Smooth muscle cell (in vitro differentiated cells): ENCODE measurements at regions not wholly inside any gene's neighbourhood (a gene's known extent, or its start where the extent isn't known, plus 50 kb on each side); places are given as distances from the start of the nearest gene placed in this dataset.
A peak's percentile ranks its signal among the peaks of the same experiment; 100 is the strongest.

Experiments
- DNase-seq: peaks from one replicate; lab custom pipeline; 2025; ENCODE audit not compliant: unreplicated experiment; lab: John Stamatoyannopoulos, UW
- H2AFZ ChIP-seq: fragments of 200-600 bp; sonication (generic); 2 replicates; pipeline ENCODE4 v1.6.0; 2016; ENCODE audit warnings: antibody characterized with exemption, low read depth, mild to moderate bottlenecking
- H3F3A ChIP-seq: fragments of 200-600 bp; sonication (generic); 2 replicates; pipeline ENCODE4 v1.6.0; 2017; ENCODE audit warnings: antibody characterized with exemption, low read depth
- H3K27ac ChIP-seq: fragments of 200-600 bp; sonication (generic); 2 replicates; pipeline ENCODE4 v1.5.1; 2016; ENCODE audit warnings: low read depth, mild to moderate bottlenecking
- H3K27me3 ChIP-seq: fragments of 200-600 bp; sonication (generic); 2 replicates; pipeline ENCODE4 v1.6.1; 2016; ENCODE audit warnings: low read depth, mild to moderate bottlenecking
- H3K36me3 ChIP-seq: fragments of 200-600 bp; sonication (generic); 2 replicates; pipeline ENCODE4 v1.5.1; 2016; ENCODE audit warnings: low read depth
- H3K4me1 ChIP-seq: fragments of 200-600 bp; sonication (generic); 2 replicates; pipeline ENCODE4 v1.5.1; 2016; ENCODE audit warnings: low read depth
- H3K4me2 ChIP-seq: fragments of 200-600 bp; sonication (generic); 2 replicates; pipeline ENCODE4 v1.6.0; 2016; ENCODE audit warnings: mild to moderate bottlenecking
- H3K4me3 ChIP-seq: fragments of 200-600 bp; sonication (generic); 2 replicates; pipeline ENCODE4 v1.5.1; 2016; ENCODE audit warnings: mild to moderate bottlenecking
- H3K79me2 ChIP-seq: fragments of 200-600 bp; sonication (generic); 2 replicates; pipeline ENCODE4 v1.6.0; 2016; ENCODE audit warnings: low read depth, mild to moderate bottlenecking
- H3K9ac ChIP-seq: fragments of 200-600 bp; sonication (generic); 2 replicates; pipeline ENCODE4 v1.6.0; 2016; ENCODE audit warnings: low read depth
- H3K9me3 ChIP-seq: fragments of 200-600 bp; sonication (generic); replicated peaks from 2 replicates; pipeline ENCODE4 v1.5.1; 2016; ENCODE audit warnings: low read depth
- H4K20me1 ChIP-seq: fragments of 200-600 bp; sonication (generic); 2 replicates; pipeline ENCODE4 v1.6.0; 2016; ENCODE audit warnings: low read depth
- WGBS: methylation state at CpG from one replicate; pipeline ENCODE4 v1.1.7; 2016; ENCODE audit warnings: low lambda C conversion rate; 5-methylcytosine and 5-hydroxymethylcytosine counted together
- TF ChIP-seq, protein P1 (sequence below): fragments of 200-600 bp; sonication (generic); IDR thresholded peaks from 2 replicates; pipeline ENCODE4 v1.5.1; 2017; ENCODE audit warnings: borderline replicate concordance, mild to moderate bottlenecking, antibody characterized with exemption; ENCODE audit not compliant: insufficient read depth, poor library complexity, severe bottlenecking

DNA sequence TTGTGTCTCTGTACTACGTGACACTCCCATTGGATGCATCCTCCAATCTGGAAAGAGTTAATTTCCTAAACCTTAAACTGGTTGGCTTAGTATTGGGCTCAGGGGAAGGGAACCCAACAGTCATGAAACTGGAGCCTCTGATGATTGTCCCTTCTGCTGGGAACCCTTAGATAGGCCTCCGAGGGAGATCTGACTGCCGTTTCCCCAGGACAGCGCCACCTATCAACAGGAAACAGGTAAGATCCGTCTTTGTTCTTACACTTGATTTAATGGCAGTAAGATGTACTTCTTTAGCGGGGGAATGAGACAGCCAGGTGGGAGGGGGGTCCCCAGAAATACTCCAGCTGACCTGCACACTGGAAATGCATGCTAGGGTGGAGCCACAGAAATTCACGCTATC is 1749.6 kb downstream of the SI start:
- Histone ChIP-seq H2AFZ (no peak overlapping the region), H3K4me2 (no peak overlapping the region), H3F3A (no peaks in the 10 kb centered on the region), H3K27ac (no peak overlapping the region), H3K4me3 (no peak overlapping the region), H3K36me3 (no peaks in the 10 kb centered on the region), H3K9ac (no peak overlapping the region), H3K9me3 (no peaks in the 10 kb centered on the region), H3K27me3 (no peaks in the 10 kb centered on the region), H3K4me1 (no peaks in the 10 kb centered on the region), H3K79me2 (no peaks in the 10 kb centered on the region), H4K20me1 (no peaks in the 10 kb centered on the region)
- 76% methylated on average over 7 of the region's 7 CpGs for WGBS
- DNase-seq = no peak
- TF ChIP-seq, protein P1, sequence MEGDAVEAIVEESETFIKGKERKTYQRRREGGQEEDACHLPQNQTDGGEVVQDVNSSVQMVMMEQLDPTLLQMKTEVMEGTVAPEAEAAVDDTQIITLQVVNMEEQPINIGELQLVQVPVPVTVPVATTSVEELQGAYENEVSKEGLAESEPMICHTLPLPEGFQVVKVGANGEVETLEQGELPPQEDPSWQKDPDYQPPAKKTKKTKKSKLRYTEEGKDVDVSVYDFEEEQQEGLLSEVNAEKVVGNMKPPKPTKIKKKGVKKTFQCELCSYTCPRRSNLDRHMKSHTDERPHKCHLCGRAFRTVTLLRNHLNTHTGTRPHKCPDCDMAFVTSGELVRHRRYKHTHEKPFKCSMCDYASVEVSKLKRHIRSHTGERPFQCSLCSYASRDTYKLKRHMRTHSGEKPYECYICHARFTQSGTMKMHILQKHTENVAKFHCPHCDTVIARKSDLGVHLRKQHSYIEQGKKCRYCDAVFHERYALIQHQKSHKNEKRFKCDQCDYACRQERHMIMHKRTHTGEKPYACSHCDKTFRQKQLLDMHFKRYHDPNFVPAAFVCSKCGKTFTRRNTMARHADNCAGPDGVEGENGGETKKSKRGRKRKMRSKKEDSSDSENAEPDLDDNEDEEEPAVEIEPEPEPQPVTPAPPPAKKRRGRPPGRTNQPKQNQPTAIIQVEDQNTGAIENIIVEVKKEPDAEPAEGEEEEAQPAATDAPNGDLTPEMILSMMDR = no peak

DNA sequence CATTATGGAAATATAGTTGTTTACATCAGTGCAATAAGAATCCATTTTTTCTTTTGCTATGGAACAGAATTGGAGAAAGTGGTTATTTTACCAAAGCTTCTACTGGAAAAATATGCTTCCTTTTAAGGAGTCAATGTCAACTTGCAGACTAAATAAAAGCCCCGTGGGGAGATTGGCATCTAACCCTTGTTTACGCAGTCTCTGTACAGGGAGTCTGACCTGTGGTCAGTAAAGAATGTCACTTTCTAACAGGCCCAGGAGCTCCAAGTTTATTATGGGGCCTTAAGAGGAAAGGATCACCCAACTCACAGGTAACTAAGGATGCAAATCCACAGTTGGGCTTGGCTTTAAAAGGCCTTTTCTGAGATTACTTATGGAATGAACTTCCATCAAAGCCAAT is 1751.2 kb downstream of the SI start:
- Histone ChIP-seq H3K9ac (no peak overlapping the region), H2AFZ (peak overlapping the region; percentile 60), H3K4me2 (no peak overlapping the region), H4K20me1 (no peaks in the 10 kb centered on the region), H3K79me2 (no peaks in the 10 kb centered on the region), H3K9me3 (no peaks in the 10 kb centered on the region), H3K27ac (no peak overlapping the region), H3K36me3 (no peaks in the 10 kb centered on the region), H3F3A (no peaks in the 10 kb centered on the region), H3K27me3 (no peaks in the 10 kb centered on the region), H3K4me1 (no peaks in the 10 kb centered on the region), H3K4me3 (no peak overlapping the region)
- TF ChIP-seq, protein P1 = no peak
- 36% methylated on average over 2 of the region's 2 CpGs for WGBS
- DNase-seq = no peak

DNA sequence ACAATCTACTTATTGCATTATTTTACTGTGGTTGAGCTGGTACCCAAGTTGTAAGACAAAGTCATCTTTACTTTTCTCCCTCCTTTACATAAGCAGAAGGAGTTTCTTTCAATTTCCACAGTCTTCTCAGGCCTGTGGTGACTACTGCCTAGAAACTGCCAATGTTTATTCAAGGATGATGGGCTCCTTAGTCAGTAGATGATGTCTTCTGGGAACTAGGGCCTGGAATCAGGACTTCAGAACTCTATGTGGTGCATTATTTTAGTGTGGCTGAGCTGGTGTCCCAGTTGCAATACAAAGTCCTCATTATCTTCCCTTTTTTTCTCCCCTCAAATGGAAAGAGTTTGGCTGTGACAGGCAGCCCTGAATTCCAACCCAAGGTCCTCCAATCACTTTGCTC is 1762.5 kb downstream of the SI start:
- H3K9ac ChIP-seq = no peak overlapping the region
- no peaks in the 10 kb centered on the region for H3K36me3 ChIP-seq
- no peak overlapping the region for H3K4me2 ChIP-seq
- H3K27ac ChIP-seq = no peak overlapping the region
- no peak overlapping the region for H2AFZ ChIP-seq
- no peaks in the 10 kb centered on the region for H3K4me1 ChIP-seq
- DNase-seq = no peak
- H3K4me3 ChIP-seq = no peak overlapping the region
- no peaks in the 10 kb centered on the region for H3K79me2 ChIP-seq
- no peaks in the 10 kb centered on the region for H3K9me3 ChIP-seq
- TF ChIP-seq, protein P1 = no peak
- no peaks in the 10 kb centered on the region for H4K20me1 ChIP-seq
- no peaks in the 10 kb centered on the region for H3K27me3 ChIP-seq
- H3F3A ChIP-seq = no peaks in the 10 kb centered on the region

DNA sequence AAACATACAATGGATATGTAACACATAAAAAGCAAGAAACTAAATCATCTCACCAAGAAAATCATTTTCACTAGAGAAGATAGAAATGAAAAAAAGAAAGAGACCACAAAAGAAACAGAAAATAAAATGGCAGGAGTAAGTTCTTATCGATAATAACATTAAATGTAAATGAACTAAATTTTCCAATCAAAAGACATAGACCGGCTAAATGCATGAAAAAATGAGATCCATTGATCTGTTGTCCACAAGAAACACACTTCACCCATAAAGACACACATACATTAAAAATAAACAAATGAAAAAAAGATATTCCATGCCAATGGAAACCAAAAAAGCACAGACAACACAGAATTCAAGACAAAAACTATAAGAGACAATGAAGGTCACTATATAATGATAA is 1771.9 kb downstream of the SI start:
- Histone ChIP-seq H3K36me3 (no peaks in the 10 kb centered on the region), H3K9me3 (peaks cover 11% of the 10 kb centered on the region), H3K79me2 (no peaks in the 10 kb centered on the region), H3K4me1 (no peaks in the 10 kb centered on the region), H3K4me3 (no peak overlapping the region), H4K20me1 (no peaks in the 10 kb centered on the region), H3K9ac (no peak overlapping the region), H3F3A (no peaks in the 10 kb centered on the region), H3K27me3 (no peaks in the 10 kb centered on the region), H2AFZ (no peak overlapping the region), H3K27ac (no peak overlapping the region), H3K4me2 (no peak overlapping the region)
- TF ChIP-seq, protein P1 = no peak
- DNase-seq = no peak
- WGBS = 90% methylated on average over 2 of the region's 2 CpGs
